Effector memory CD8-positive, alpha-beta T cell (primary cell): ENCODE measurements at regions not wholly inside any gene's neighbourhood (a gene's known extent, or its start where the extent isn't known, plus 50 kb on each side); places are given as distances from the start of the nearest gene placed in this dataset.

ENCODE experiments used
- ATAC-seq: fragments of 150-1000 bp; cut with Tn5 transposase; replicated peaks from 2 replicates; pipeline ENCODE4 v1.10.0; 2021; ENCODE audit warnings: mild to moderate bottlenecking, moderate library complexity
- DNase-seq, 3 experiments: peaks; one replicate each; pipeline ENCODE4 v3.0.0; 2021
- H3K27ac Mint-ChIP-seq, 2 donors: one replicate each; pipeline ENCODE4 v1.8.0; 2022; ENCODE audit warnings: mild to moderate bottlenecking in 2 of 2, mixed read lengths in 2 of 2, moderate library complexity in 2 of 2
- H3K27me3 Mint-ChIP-seq, 2 donors: one replicate each; pipeline ENCODE4 v1.8.0; 2022; ENCODE audit warnings: mixed read lengths in 2 of 2
- H3K36me3 Mint-ChIP-seq: one replicate; pipeline ENCODE4 v1.8.0; 2022; ENCODE audit warnings: mild to moderate bottlenecking, moderate library complexity, mixed read lengths; ENCODE audit not compliant: insufficient read depth
- H3K4me1 Mint-ChIP-seq, 2 donors: one replicate each; pipeline ENCODE4 v1.8.0; 2022; ENCODE audit warnings: low read depth in 2 of 2, mixed read lengths in 2 of 2
- H3K4me3 Mint-ChIP-seq, 2 donors: one replicate each; pipeline ENCODE4 v1.8.0; 2022; ENCODE audit warnings: mild to moderate bottlenecking in 2 of 2, mixed read lengths in 2 of 2, moderate library complexity in 2 of 2
- H3K9me3 Mint-ChIP-seq, 2 donors: one replicate each; pipeline ENCODE4 v1.8.0; 2022; ENCODE audit warnings: mixed read lengths in 2 of 2

GRCh38 chr11:95577716-95578460 is 211.7 kb downstream of the FAM76B start:
- DNase-seq (no peak), ATAC-seq (no peak)
- Mint-ChIP-seq H3K9me3 (no peaks in the 10 kb centered on the region), H3K27ac (no peak overlapping the region), H3K36me3 (no peaks in the 10 kb centered on the region), H3K4me3 (no peak overlapping the region), H3K27me3 (peaks cover 0 to 5% of the 10 kb centered on the region in 2 donors), H3K4me1 (no peaks in the 10 kb centered on the region)

GRCh38 chr11:95576146-95576845 is 213.3 kb downstream of the FAM76B start:
- H3K4me3 Mint-ChIP-seq = no peak overlapping the region
- H3K27ac Mint-ChIP-seq = no peak overlapping the region
- DNase-seq (no peak), ATAC-seq (no peak)
- no peaks in the 10 kb centered on the region for H3K4me1 Mint-ChIP-seq
- H3K27me3 Mint-ChIP-seq = peaks cover 8 to 14% of the 10 kb centered on the region in 2 donors
- H3K9me3 Mint-ChIP-seq = no peaks in the 10 kb centered on the region
- no peaks in the 10 kb centered on the region for H3K36me3 Mint-ChIP-seq

- Mint-ChIP-seq H3K36me3 (no peaks in the 10 kb centered on the region), H3K27me3 (peaks cover 13 to 21% of the 10 kb centered on the region in 2 donors), H3K4me1 (no peaks in the 10 kb centered on the region), H3K4me3 (no peak overlapping the region), H3K27ac (no peak overlapping the region), H3K9me3 (no peaks in the 10 kb centered on the region)
- DNase-seq (no peak), ATAC-seq (no peak)
Observed at GRCh38 chr11:95575517-95575916, 214.1 kb downstream of the FAM76B start.

GRCh38 chr11:95571718-95572260 is 217.8 kb downstream of the FAM76B start:
- peaks cover 22 to 42% of the 10 kb centered on the region in 2 donors for H3K27me3 Mint-ChIP-seq
- H3K4me1 Mint-ChIP-seq = no peaks in the 10 kb centered on the region
- DNase-seq (no peak), ATAC-seq (no peak)
- H3K36me3 Mint-ChIP-seq = no peaks in the 10 kb centered on the region
- no peak overlapping the region for H3K27ac Mint-ChIP-seq
- H3K4me3 Mint-ChIP-seq = no peak overlapping the region
- no peaks in the 10 kb centered on the region for H3K9me3 Mint-ChIP-seq

GRCh38 chr11:95570845-95571244 is 218.7 kb downstream of the FAM76B start:
- no peak overlapping the region for H3K4me3 Mint-ChIP-seq
- H3K27ac Mint-ChIP-seq = no peak overlapping the region
- no peaks in the 10 kb centered on the region for H3K9me3 Mint-ChIP-seq
- no peak for ATAC-seq
- DNase-seq = no peak
- peaks cover 22 to 42% of the 10 kb centered on the region in 2 donors for H3K27me3 Mint-ChIP-seq
- H3K4me1 Mint-ChIP-seq = no peaks in the 10 kb centered on the region
- no peaks in the 10 kb centered on the region for H3K36me3 Mint-ChIP-seq

GRCh38 chr11:95569207-95569606 is 220.4 kb downstream of the FAM76B start:
- ATAC-seq = no peak
- Mint-ChIP-seq H3K27me3 (peaks cover 22 to 53% of the 10 kb centered on the region in 2 donors), H3K4me3 (no peak overlapping the region), H3K36me3 (no peaks in the 10 kb centered on the region), H3K4me1 (no peaks in the 10 kb centered on the region), H3K27ac (no peak overlapping the region), H3K9me3 (no peaks in the 10 kb centered on the region)
- DNase-seq = no peak

GRCh38 chr11:95568281-95568680 is 221.3 kb downstream of the FAM76B start:
- no peaks in the 10 kb centered on the region for H3K9me3 Mint-ChIP-seq
- peaks cover 24 to 53% of the 10 kb centered on the region in 2 donors for H3K27me3 Mint-ChIP-seq
- DNase-seq (no peak), ATAC-seq (no peak)
- no peak overlapping the region for H3K27ac Mint-ChIP-seq
- no peaks in the 10 kb centered on the region for H3K4me1 Mint-ChIP-seq
- no peak overlapping the region for H3K4me3 Mint-ChIP-seq
- no peaks in the 10 kb centered on the region for H3K36me3 Mint-ChIP-seq

GRCh38 chr11:95567685-95568084 is 221.9 kb downstream of the FAM76B start:
- no peak for DNase-seq
- Mint-ChIP-seq H3K9me3 (no peaks in the 10 kb centered on the region), H3K4me1 (no peaks in the 10 kb centered on the region), H3K36me3 (no peaks in the 10 kb centered on the region), H3K27ac (no peak overlapping the region), H3K27me3 (peaks cover 26 to 52% of the 10 kb centered on the region in 2 donors), H3K4me3 (no peak overlapping the region)
- no peak for ATAC-seq

- no peaks in the 10 kb centered on the region for H3K4me1 Mint-ChIP-seq
- no peak for ATAC-seq
- H3K27me3 Mint-ChIP-seq = peaks cover 26 to 46% of the 10 kb centered on the region in 2 donors
- H3K9me3 Mint-ChIP-seq = no peaks in the 10 kb centered on the region
- DNase-seq = no peak
- H3K4me3 Mint-ChIP-seq = no peak overlapping the region
- no peaks in the 10 kb centered on the region for H3K36me3 Mint-ChIP-seq
- H3K27ac Mint-ChIP-seq = no peak overlapping the region
Observed at GRCh38 chr11:95566211-95566610, 223.4 kb downstream of the FAM76B start.

- H3K4me1 Mint-ChIP-seq = no peaks in the 10 kb centered on the region
- H3K4me3 Mint-ChIP-seq = no peak overlapping the region
- H3K27ac Mint-ChIP-seq = no peak overlapping the region
- no peak for ATAC-seq
- DNase-seq = no peak
- no peaks in the 10 kb centered on the region for H3K36me3 Mint-ChIP-seq
- H3K9me3 Mint-ChIP-seq = no peaks in the 10 kb centered on the region
- H3K27me3 Mint-ChIP-seq = peaks cover 23 to 41% of the 10 kb centered on the region in 2 donors
Observed at GRCh38 chr11:95565724-95566141, 223.8 kb downstream of the FAM76B start.

- DNase-seq (no peak), ATAC-seq (no peak)
- H3K9me3 Mint-ChIP-seq = no peaks in the 10 kb centered on the region
- no peaks in the 10 kb centered on the region for H3K36me3 Mint-ChIP-seq
- H3K27me3 Mint-ChIP-seq = peaks cover 18 to 27% of the 10 kb centered on the region in 2 donors
- no peak overlapping the region for H3K27ac Mint-ChIP-seq
- no peaks in the 10 kb centered on the region for H3K4me1 Mint-ChIP-seq
- no peak overlapping the region for H3K4me3 Mint-ChIP-seq
Observed at GRCh38 chr11:95563859-95564258, 225.7 kb downstream of the FAM76B start.

GRCh38 chr11:95563173-95563572 is 226.4 kb downstream of the FAM76B start:
- Mint-ChIP-seq H3K27ac (no peak overlapping the region), H3K36me3 (no peaks in the 10 kb centered on the region), H3K4me1 (no peaks in the 10 kb centered on the region), H3K27me3 (peaks cover 18 to 22% of the 10 kb centered on the region in 2 donors), H3K9me3 (no peaks in the 10 kb centered on the region), H3K4me3 (no peak overlapping the region)
- DNase-seq (no peak), ATAC-seq (no peak)

GRCh38 chr11:95562196-95562921 is 227.2 kb downstream of the FAM76B start:
- no peak overlapping the region for H3K4me3 Mint-ChIP-seq
- no peak overlapping the region for H3K27ac Mint-ChIP-seq
- H3K4me1 Mint-ChIP-seq = no peaks in the 10 kb centered on the region
- peaks cover 14 to 18% of the 10 kb centered on the region in 2 donors for H3K27me3 Mint-ChIP-seq
- H3K9me3 Mint-ChIP-seq = no peaks in the 10 kb centered on the region
- ATAC-seq (no peak), DNase-seq (no peak)
- H3K36me3 Mint-ChIP-seq = no peaks in the 10 kb centered on the region
